MM.1S (cell line): ENCODE measurements at regions not wholly inside any gene's neighbourhood (a gene's known extent, or its start where the extent isn't known, plus 50 kb on each side); places are given as distances from the start of the nearest gene placed in this dataset.

Experiments
- DNase-seq: peaks from one replicate; pipeline ENCODE4 v3.0.0-alpha.2; 2015
- H2AFZ ChIP-seq: fragments of 300-600 bp; sonication (generic); 2 replicates; pipeline ENCODE4 v1.6.0; 2016; ENCODE audit warnings: antibody characterized with exemption, low read length
- H3F3A ChIP-seq: fragments of 300-600 bp; sonication (generic); 2 replicates; pipeline ENCODE4 v1.6.1; 2016; ENCODE audit warnings: mild to moderate bottlenecking, antibody characterized with exemption, low read length, moderate library complexity, mixed read lengths; ENCODE audit not compliant: insufficient read depth
- H3K27ac ChIP-seq: fragments of 300-600 bp; sonication (generic); 2 replicates; pipeline ENCODE4 v1.5.1; 2016; ENCODE audit warnings: mild to moderate bottlenecking, low read length
- H3K27me3 ChIP-seq: fragments of 300-600 bp; sonication (generic); replicated peaks from 2 replicates; pipeline ENCODE4 v1.6.0; 2016; ENCODE audit warnings: low read length; ENCODE audit not compliant: insufficient read depth
- H3K36me3 ChIP-seq: fragments of 300-600 bp; sonication (generic); replicated peaks from 2 replicates; pipeline ENCODE4 v1.6.1; 2016; ENCODE audit warnings: mild to moderate bottlenecking, low read length, mixed read lengths; ENCODE audit not compliant: insufficient read depth
- H3K4me1 ChIP-seq: fragments of 300-600 bp; sonication (generic); 2 replicates; pipeline ENCODE4 v1.6.1; 2016; ENCODE audit warnings: low read length, mixed read lengths
- H3K4me2 ChIP-seq: fragments of 300-600 bp; sonication (generic); 2 replicates; pipeline ENCODE4 v1.6.0; 2016; ENCODE audit warnings: low read depth, low read length
- H3K4me3 ChIP-seq: fragments of 300-600 bp; sonication (generic); 2 replicates; pipeline ENCODE4 v1.5.1; 2016; ENCODE audit warnings: low read length, mixed read lengths
- H3K79me2 ChIP-seq: fragments of 300-600 bp; sonication (generic); 2 replicates; pipeline ENCODE4 v1.6.1; 2016; ENCODE audit warnings: mixed run types, low read length, mixed read lengths
- H3K9ac ChIP-seq: fragments of 300-600 bp; sonication (generic); 2 replicates; pipeline ENCODE4 v1.6.1; 2016; ENCODE audit warnings: low read length, mixed read lengths
- H3K9me2 ChIP-seq: fragments of 300-600 bp; sonication (generic); replicated peaks from 2 replicates; pipeline ENCODE4 v1.6.1; 2016; ENCODE audit warnings: mild to moderate bottlenecking, low read length, mixed read lengths; ENCODE audit not compliant: insufficient read depth
- H3K9me3 ChIP-seq: fragments of 300-600 bp; sonication (generic); replicated peaks from 2 replicates; pipeline ENCODE4 v1.6.1; 2016; ENCODE audit warnings: mild to moderate bottlenecking, low read length, mixed read lengths; ENCODE audit not compliant: insufficient read depth
- H4K20me1 ChIP-seq: fragments of 300-600 bp; sonication (generic); 2 replicates; pipeline ENCODE4 v1.6.1; 2016; ENCODE audit warnings: mild to moderate bottlenecking, low read length, moderate library complexity, mixed read lengths; ENCODE audit not compliant: insufficient read depth
- EZH2 ChIP-seq: fragments of 300-600 bp; sonication (generic); optimal IDR thresholded peaks from 2 replicates; pipeline ENCODE3; 2017; ENCODE audit warnings: low read depth, mild to moderate bottlenecking, antibody characterized with exemption, low read length, mixed read lengths
- EZH2phosphoT487 ChIP-seq: fragments of 300-600 bp; sonication (generic); IDR thresholded peaks from 2 replicates; pipeline ENCODE4 v1.6.1; 2018; ENCODE audit warnings: antibody characterized with exemption, low read length
- TF ChIP-seq, protein P1 (sequence below): fragments of 300-600 bp; sonication (generic); IDR thresholded peaks from 2 replicates; pipeline ENCODE4 v1.5.1; 2016; ENCODE audit warnings: antibody characterized with exemption, low read length, mixed read lengths

DNA sequence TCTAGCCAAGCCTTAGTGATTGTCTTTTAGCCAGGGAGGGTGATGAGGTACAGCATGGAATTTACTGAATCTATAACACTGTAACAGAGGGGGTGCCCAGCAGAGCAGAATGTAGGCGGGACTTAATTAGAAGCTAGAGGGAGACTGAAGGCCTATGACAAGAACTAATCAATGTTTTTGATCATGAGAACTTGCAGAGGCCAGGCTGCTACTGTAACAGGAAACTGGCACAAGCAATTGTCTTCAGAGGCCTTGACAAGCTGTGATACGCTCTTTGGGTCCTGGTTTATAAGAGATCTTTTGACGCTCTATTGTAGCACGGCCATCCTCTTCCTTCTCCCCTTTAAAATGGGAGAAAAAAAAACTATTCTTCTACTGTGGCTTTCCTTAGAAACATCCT lies 1297.3 kb downstream of the JRKL start:
- DNase-seq: no peak
- no peaks in the 10 kb centered on the region for H3K9me2 ChIP-seq
- no peaks in the 10 kb centered on the region for H4K20me1 ChIP-seq
- no peak overlapping the region for H3K9ac ChIP-seq
- H3K36me3 ChIP-seq: no peaks in the 10 kb centered on the region
- no peak overlapping the region for H3K4me2 ChIP-seq
- no peak overlapping the region for H3K4me3 ChIP-seq
- H3K4me1 ChIP-seq: peaks cover 9% of the 10 kb centered on the region
- H2AFZ ChIP-seq: no peak overlapping the region
- H3K79me2 ChIP-seq: no peaks in the 10 kb centered on the region
- no peaks in the 10 kb centered on the region for H3K27me3 ChIP-seq
- TF ChIP-seq EZH2 (no peak), EZH2phosphoT487 (no peak)
- TF ChIP-seq, protein P1, sequence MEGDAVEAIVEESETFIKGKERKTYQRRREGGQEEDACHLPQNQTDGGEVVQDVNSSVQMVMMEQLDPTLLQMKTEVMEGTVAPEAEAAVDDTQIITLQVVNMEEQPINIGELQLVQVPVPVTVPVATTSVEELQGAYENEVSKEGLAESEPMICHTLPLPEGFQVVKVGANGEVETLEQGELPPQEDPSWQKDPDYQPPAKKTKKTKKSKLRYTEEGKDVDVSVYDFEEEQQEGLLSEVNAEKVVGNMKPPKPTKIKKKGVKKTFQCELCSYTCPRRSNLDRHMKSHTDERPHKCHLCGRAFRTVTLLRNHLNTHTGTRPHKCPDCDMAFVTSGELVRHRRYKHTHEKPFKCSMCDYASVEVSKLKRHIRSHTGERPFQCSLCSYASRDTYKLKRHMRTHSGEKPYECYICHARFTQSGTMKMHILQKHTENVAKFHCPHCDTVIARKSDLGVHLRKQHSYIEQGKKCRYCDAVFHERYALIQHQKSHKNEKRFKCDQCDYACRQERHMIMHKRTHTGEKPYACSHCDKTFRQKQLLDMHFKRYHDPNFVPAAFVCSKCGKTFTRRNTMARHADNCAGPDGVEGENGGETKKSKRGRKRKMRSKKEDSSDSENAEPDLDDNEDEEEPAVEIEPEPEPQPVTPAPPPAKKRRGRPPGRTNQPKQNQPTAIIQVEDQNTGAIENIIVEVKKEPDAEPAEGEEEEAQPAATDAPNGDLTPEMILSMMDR: no peak
- H3K9me3 ChIP-seq: no peaks in the 10 kb centered on the region
- peaks cover 3% of the 10 kb centered on the region; the same call in 1 of the 2 replicates for H3F3A ChIP-seq
- H3K27ac ChIP-seq: no peak overlapping the region

DNA sequence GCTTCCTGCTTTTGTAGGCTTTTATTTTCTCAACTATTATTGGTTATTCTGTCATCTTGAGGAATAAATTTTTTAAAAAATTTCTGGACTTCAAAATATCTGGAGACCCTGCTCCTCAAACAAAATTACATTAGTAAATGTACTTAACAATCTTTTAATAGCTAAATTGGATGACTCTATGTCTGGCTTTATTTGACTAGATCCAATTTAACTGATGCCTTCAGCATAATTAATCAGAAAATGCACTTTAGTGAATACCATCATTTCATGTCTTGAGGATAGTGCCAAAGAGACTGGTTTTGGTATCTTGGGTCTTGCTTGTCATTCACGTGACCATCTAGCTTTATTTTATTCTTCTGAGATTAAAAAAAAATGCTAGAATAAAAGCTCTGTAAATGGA lies 1301.2 kb downstream of the JRKL start:
- Histone ChIP-seq H3K9me2 (no peaks in the 10 kb centered on the region), H3K4me1 (no peaks in the 10 kb centered on the region), H4K20me1 (no peaks in the 10 kb centered on the region), H3K4me3 (no peak overlapping the region), H2AFZ (no peak overlapping the region), H3K27ac (no peak overlapping the region), H3K79me2 (no peaks in the 10 kb centered on the region), H3K4me2 (no peak overlapping the region), H3K9me3 (no peaks in the 10 kb centered on the region), H3K27me3 (no peaks in the 10 kb centered on the region), H3K9ac (no peak overlapping the region), H3F3A (no peaks in the 10 kb centered on the region), H3K36me3 (no peaks in the 10 kb centered on the region)
- DNase-seq: no peak
- TF ChIP-seq EZH2phosphoT487 (no peak), EZH2 (no peak)
- TF ChIP-seq, protein P1: no peak

DNA sequence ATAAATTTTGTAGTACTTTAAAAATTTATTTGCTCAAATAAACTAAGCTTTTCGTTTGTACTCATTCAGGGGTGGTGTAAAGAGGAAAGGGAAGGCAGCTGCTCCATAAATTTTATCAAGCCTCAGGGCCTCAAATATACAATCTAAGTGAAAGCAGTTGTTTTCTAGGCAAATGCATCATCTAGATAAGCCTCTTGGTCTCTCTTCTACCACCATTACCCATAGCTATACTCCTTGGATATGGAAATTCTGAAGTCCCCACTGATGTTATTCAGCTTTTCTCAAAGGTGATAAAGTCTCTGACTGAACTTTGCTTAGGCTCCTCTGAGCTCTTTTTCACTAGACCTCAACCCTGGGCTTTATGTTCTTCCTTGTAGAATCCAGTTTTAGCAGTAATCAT lies 1313.1 kb downstream of the JRKL start:
- no peak overlapping the region for H3K9ac ChIP-seq
- no peak overlapping the region for H2AFZ ChIP-seq
- no peak overlapping the region for H3K27ac ChIP-seq
- no peaks in the 10 kb centered on the region for H3K27me3 ChIP-seq
- no peak overlapping the region for H3K4me3 ChIP-seq
- H3K4me2 ChIP-seq: no peak overlapping the region
- H4K20me1 ChIP-seq: no peaks in the 10 kb centered on the region
- no peaks in the 10 kb centered on the region for H3K9me2 ChIP-seq
- DNase-seq: no peak
- H3F3A ChIP-seq: no peaks in the 10 kb centered on the region
- H3K79me2 ChIP-seq: no peaks in the 10 kb centered on the region
- no peaks in the 10 kb centered on the region; the same call in 1 of the 2 replicates for H3K9me3 ChIP-seq
- TF ChIP-seq, protein P1: no peak
- TF ChIP-seq EZH2phosphoT487 (no peak), EZH2 (no peak)
- H3K4me1 ChIP-seq: peaks cover 4% of the 10 kb centered on the region
- no peaks in the 10 kb centered on the region for H3K36me3 ChIP-seq
